ENCODE measurements at regions not wholly inside any gene's neighbourhood (a gene's known extent, or its start where the extent isn't known, plus 50 kb on each side); places are given as distances from the start of the nearest gene placed in this dataset.

GRCh38 chr4:129474698-129475097 is 378.7 kb downstream of the C4orf33 start:
- no peaks in the 10 kb centered on the region for H3K4me1 ChIP-seq (ENCODE audit: control insufficient read depth, insufficient read depth, low read length)
- H3K27ac ChIP-seq (ENCODE audit: low read depth, low read length) = no peak overlapping the region
- H3K4me3 ChIP-seq (ENCODE audit: low read depth, low read length) = no peak overlapping the region
- peaks cover 5% of the 10 kb centered on the region for H3K9me3 ChIP-seq (ENCODE audit: control insufficient read depth, insufficient read depth, low read length)
- no peak for DNase-seq (ENCODE audit: low read depth in 4 of 6, low spot score in 6 of 6)
- H3K27me3 ChIP-seq (ENCODE audit: control insufficient read depth, insufficient read depth, low read length) = no peaks in the 10 kb centered on the region
- 71% methylated on average over 4 of the region's 4 CpGs for WGBS (ENCODE audit: insufficient coverage)
- H3K36me3 ChIP-seq (ENCODE audit: control insufficient read depth, insufficient read depth, low read length) = no peaks in the 10 kb centered on the region

DNA sequence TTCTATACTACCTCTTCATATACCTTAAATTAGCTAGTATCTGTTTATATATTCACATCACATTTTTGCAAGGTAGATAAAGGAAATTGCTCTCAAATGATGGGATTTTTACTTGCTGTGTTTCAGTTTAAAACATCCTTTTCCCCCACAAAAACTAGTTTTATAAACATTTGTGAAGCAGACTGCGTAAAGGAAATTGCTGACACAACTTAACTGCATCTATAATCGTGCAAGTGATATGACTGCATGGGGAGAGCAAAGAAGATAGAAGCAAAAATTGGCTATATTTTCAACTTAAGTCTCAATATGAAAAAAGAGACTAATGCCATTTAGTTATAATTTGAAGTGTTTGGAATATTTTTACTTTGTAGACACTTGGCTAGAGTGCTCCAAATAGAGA is 385.2 kb downstream of the C4orf33 start:
- Histone ChIP-seq H3K9me3 (ENCODE audit: control insufficient read depth, insufficient read depth, low read length) (peaks cover 4% of the 10 kb centered on the region), H3K27ac (ENCODE audit: low read depth, low read length) (no peak overlapping the region), H3K36me3 (ENCODE audit: control insufficient read depth, insufficient read depth, low read length) (no peaks in the 10 kb centered on the region), H3K4me1 (ENCODE audit: control insufficient read depth, insufficient read depth, low read length) (no peaks in the 10 kb centered on the region), H3K27me3 (ENCODE audit: control insufficient read depth, insufficient read depth, low read length) (no peaks in the 10 kb centered on the region), H3K4me3 (ENCODE audit: low read depth, low read length) (no peak overlapping the region)
- DNase-seq (ENCODE audit: low read depth in 4 of 6, low spot score in 6 of 6) = peak in 1 of 6 donors; percentile 37
- WGBS (ENCODE audit: insufficient coverage) = no CpG with 5 or more reads among the region's 2 CpGs

- Histone ChIP-seq H3K27me3 (ENCODE audit: control insufficient read depth, insufficient read depth, low read length) (no peaks in the 10 kb centered on the region), H3K9me3 (ENCODE audit: control insufficient read depth, insufficient read depth, low read length) (peaks cover 4% of the 10 kb centered on the region), H3K36me3 (ENCODE audit: control insufficient read depth, insufficient read depth, low read length) (no peaks in the 10 kb centered on the region), H3K27ac (ENCODE audit: low read depth, low read length) (no peak overlapping the region), H3K4me1 (ENCODE audit: control insufficient read depth, insufficient read depth, low read length) (no peaks in the 10 kb centered on the region), H3K4me3 (ENCODE audit: low read depth, low read length) (no peak overlapping the region)
- 100% methylated on average over 1 of the region's 1 CpG for WGBS (ENCODE audit: insufficient coverage)
- DNase-seq (ENCODE audit: low read depth in 4 of 6, low spot score in 6 of 6) = no peak
Measured at GRCh38 chr4:129488427-129488826, 392.5 kb downstream of the C4orf33 start.

DNA sequence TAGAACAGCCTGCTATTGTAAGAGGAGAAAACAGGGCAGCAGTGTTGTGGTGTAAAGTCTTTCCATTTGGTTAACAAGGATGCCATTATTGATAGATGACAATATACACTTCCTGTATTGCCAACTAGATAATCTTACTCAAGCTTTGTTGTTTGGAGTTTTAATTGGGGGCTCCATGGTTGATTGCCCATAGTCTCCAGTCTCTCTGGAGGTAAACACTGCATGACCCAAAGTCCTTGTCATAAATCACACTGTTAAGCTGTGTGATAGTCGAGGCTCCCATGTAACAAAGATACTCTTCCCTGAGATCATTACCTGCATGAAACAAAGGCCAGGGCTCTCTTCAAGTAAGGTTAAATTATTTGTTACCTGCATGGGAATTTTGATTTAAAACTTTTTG is 394.6 kb downstream of the C4orf33 start:
- Histone ChIP-seq H3K27ac (ENCODE audit: low read depth, low read length) (no peak overlapping the region), H3K27me3 (ENCODE audit: control insufficient read depth, insufficient read depth, low read length) (no peaks in the 10 kb centered on the region)
- no CpG with 5 or more reads among the region's 1 CpG for WGBS (ENCODE audit: insufficient coverage)

GRCh38 chr4:129498626-129499025 is 402.7 kb downstream of the C4orf33 start:
- H3K4me1 ChIP-seq (ENCODE audit: control insufficient read depth, insufficient read depth, low read length) = no peaks in the 10 kb centered on the region
- no peak overlapping the region for H3K27ac ChIP-seq (ENCODE audit: low read depth, low read length)
- H3K36me3 ChIP-seq (ENCODE audit: control insufficient read depth, insufficient read depth, low read length) = no peaks in the 10 kb centered on the region
- H3K27me3 ChIP-seq (ENCODE audit: control insufficient read depth, insufficient read depth, low read length) = no peaks in the 10 kb centered on the region
- H3K9me3 ChIP-seq (ENCODE audit: control insufficient read depth, insufficient read depth, low read length) = no peaks in the 10 kb centered on the region
- no peak overlapping the region for H3K4me3 ChIP-seq (ENCODE audit: low read depth, low read length)
- DNase-seq (ENCODE audit: low read depth in 4 of 6, low spot score in 6 of 6) = no peak
- no CpG with 5 or more reads among the region's 1 CpG for WGBS (ENCODE audit: insufficient coverage)

More for the DNA sequence above, 394.6 kb downstream of the C4orf33 start:
- no peaks in the 10 kb centered on the region for H3K9me3 ChIP-seq (ENCODE audit: control insufficient read depth, insufficient read depth, low read length)
- H3K4me3 ChIP-seq (ENCODE audit: low read depth, low read length) = no peak overlapping the region
- DNase-seq (ENCODE audit: low read depth in 4 of 6, low spot score in 6 of 6) = no peak
- no peaks in the 10 kb centered on the region for H3K36me3 ChIP-seq (ENCODE audit: control insufficient read depth, insufficient read depth, low read length)
- no peaks in the 10 kb centered on the region for H3K4me1 ChIP-seq (ENCODE audit: control insufficient read depth, insufficient read depth, low read length)

- no peaks in the 10 kb centered on the region for H3K36me3 ChIP-seq (ENCODE audit: control insufficient read depth, insufficient read depth, low read length)
- H3K4me3 ChIP-seq (ENCODE audit: low read depth, low read length) = no peak overlapping the region
Measured at GRCh38 chr4:129514852-129515251, 418.9 kb downstream of the C4orf33 start.

DNA sequence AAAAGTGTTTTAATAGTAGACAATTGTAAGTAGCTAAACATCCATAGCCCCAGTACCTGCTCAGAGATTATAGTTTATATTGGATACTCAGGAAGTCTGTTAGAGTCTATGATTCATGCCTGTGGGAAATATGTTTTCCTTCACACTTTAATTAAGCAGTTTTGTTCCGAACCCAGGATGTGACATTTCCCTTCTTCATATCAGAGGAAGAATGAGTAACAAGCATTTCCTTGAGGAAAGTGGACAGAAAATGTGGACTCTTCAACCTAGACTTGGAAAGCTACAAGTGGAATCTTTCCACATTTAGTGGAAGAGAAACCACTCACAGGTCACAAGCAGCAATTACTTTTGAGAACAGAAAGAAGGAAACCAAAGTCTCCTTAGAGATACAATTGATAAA is 419.4 kb downstream of the C4orf33 start:
- no CpG with 5 or more reads among the region's 1 CpG for WGBS (ENCODE audit: insufficient coverage)
- no peak overlapping the region for H3K4me3 ChIP-seq (ENCODE audit: low read depth, low read length)
- no peaks in the 10 kb centered on the region for H3K4me1 ChIP-seq (ENCODE audit: control insufficient read depth, insufficient read depth, low read length)
- H3K36me3 ChIP-seq (ENCODE audit: control insufficient read depth, insufficient read depth, low read length) = no peaks in the 10 kb centered on the region
- no peak for DNase-seq (ENCODE audit: low read depth in 4 of 6, low spot score in 6 of 6)
- no peak overlapping the region for H3K27ac ChIP-seq (ENCODE audit: low read depth, low read length)
- no peaks in the 10 kb centered on the region for H3K27me3 ChIP-seq (ENCODE audit: control insufficient read depth, insufficient read depth, low read length)
- no peaks in the 10 kb centered on the region for H3K9me3 ChIP-seq (ENCODE audit: control insufficient read depth, insufficient read depth, low read length)

More at GRCh38 chr4:129514852-129515251, 418.9 kb downstream of the C4orf33 start:
- H3K27ac ChIP-seq (ENCODE audit: low read depth, low read length) = no peak overlapping the region
- no peak for DNase-seq (ENCODE audit: low read depth in 4 of 6, low spot score in 6 of 6)
- no peaks in the 10 kb centered on the region for H3K27me3 ChIP-seq (ENCODE audit: control insufficient read depth, insufficient read depth, low read length)
- no peaks in the 10 kb centered on the region for H3K4me1 ChIP-seq (ENCODE audit: control insufficient read depth, insufficient read depth, low read length)
- H3K9me3 ChIP-seq (ENCODE audit: control insufficient read depth, insufficient read depth, low read length) = no peaks in the 10 kb centered on the region

GRCh38 chr4:129526812-129527211 is 430.9 kb downstream of the C4orf33 start:
- Histone ChIP-seq H3K4me3 (ENCODE audit: low read depth, low read length) (no peak overlapping the region), H3K36me3 (ENCODE audit: control insufficient read depth, insufficient read depth, low read length) (no peaks in the 10 kb centered on the region), H3K4me1 (ENCODE audit: control insufficient read depth, insufficient read depth, low read length) (no peaks in the 10 kb centered on the region), H3K27me3 (ENCODE audit: control insufficient read depth, insufficient read depth, low read length) (no peaks in the 10 kb centered on the region), H3K9me3 (ENCODE audit: control insufficient read depth, insufficient read depth, low read length) (no peaks in the 10 kb centered on the region), H3K27ac (ENCODE audit: low read depth, low read length) (no peak overlapping the region)
- 83% methylated on average over 1 of the region's 3 CpGs for WGBS (ENCODE audit: insufficient coverage)
- peak in 2 of 6 donors; percentile 42 to 47 for DNase-seq (ENCODE audit: low read depth in 4 of 6, low spot score in 6 of 6)

GRCh38 chr4:129531253-129531652 is 435.3 kb downstream of the C4orf33 start:
- Histone ChIP-seq H3K4me3 (ENCODE audit: low read depth, low read length) (no peak overlapping the region), H3K36me3 (ENCODE audit: control insufficient read depth, insufficient read depth, low read length) (no peaks in the 10 kb centered on the region), H3K4me1 (ENCODE audit: control insufficient read depth, insufficient read depth, low read length) (no peaks in the 10 kb centered on the region), H3K9me3 (ENCODE audit: control insufficient read depth, insufficient read depth, low read length) (no peaks in the 10 kb centered on the region), H3K27me3 (ENCODE audit: control insufficient read depth, insufficient read depth, low read length) (no peaks in the 10 kb centered on the region), H3K27ac (ENCODE audit: low read depth, low read length) (no peak overlapping the region)
- peak in 1 of 6 donors; percentile 38 for DNase-seq (ENCODE audit: low read depth in 4 of 6, low spot score in 6 of 6)
- no CpG with 5 or more reads among the region's 5 CpGs for WGBS (ENCODE audit: insufficient coverage)

DNA sequence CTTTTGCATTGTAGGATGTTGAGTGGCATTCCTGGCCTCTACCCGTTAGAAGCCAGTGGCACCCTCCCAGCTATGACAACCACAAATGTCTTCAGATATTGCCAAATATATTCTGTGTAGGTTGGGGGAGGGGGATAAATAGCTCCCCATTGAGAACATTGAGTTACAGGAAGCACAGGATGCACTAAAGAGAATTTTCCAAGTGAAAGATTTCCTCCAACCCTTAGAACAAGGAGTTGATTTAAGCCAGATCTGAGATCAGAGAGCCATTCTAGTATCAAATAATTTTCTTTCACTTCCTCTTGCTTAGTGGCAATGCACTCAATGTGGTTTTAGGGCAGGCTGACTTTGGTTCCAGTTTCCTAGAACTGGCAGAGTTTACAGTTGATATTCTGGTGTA is 436.6 kb downstream of the C4orf33 start:
- Histone ChIP-seq H3K36me3 (ENCODE audit: control insufficient read depth, insufficient read depth, low read length) (no peaks in the 10 kb centered on the region), H3K27me3 (ENCODE audit: control insufficient read depth, insufficient read depth, low read length) (no peaks in the 10 kb centered on the region), H3K9me3 (ENCODE audit: control insufficient read depth, insufficient read depth, low read length) (no peaks in the 10 kb centered on the region), H3K4me1 (ENCODE audit: control insufficient read depth, insufficient read depth, low read length) (no peaks in the 10 kb centered on the region), H3K4me3 (ENCODE audit: low read depth, low read length) (no peak overlapping the region), H3K27ac (ENCODE audit: low read depth, low read length) (no peak overlapping the region)
- WGBS (ENCODE audit: insufficient coverage) = no CpG with 5 or more reads among the region's 1 CpG
- no peak for DNase-seq (ENCODE audit: low read depth in 4 of 6, low spot score in 6 of 6)

All from spinal cord (tissue), 9 donors.